Mesothelial cell of epicardium (in vitro differentiated cells): ENCODE measurements at regions not wholly inside any gene's neighbourhood (a gene's known extent, or its start where the extent isn't known, plus 50 kb on each side); places are given as distances from the start of the nearest gene placed in this dataset.

Experiments
- DNase-seq, 2 experiments: peaks; one replicate each; pipeline ENCODE4 v3.0.0; 2021; ENCODE audit warnings: low spot score in 2 of 2; ENCODE audit not compliant: unreplicated experiment in 2 of 2
- H3K27ac Mint-ChIP-seq: 2 replicates; pipeline ENCODE4 v1.8.0; 2021; ENCODE audit warnings: mixed read lengths
- H3K27me3 Mint-ChIP-seq: 2 replicates; pipeline ENCODE4 v1.8.0; 2021; ENCODE audit warnings: low read depth, mixed read lengths
- H3K36me3 Mint-ChIP-seq: 2 replicates; pipeline ENCODE4 v1.8.0; 2021; ENCODE audit warnings: mixed read lengths
- H3K4me1 Mint-ChIP-seq: 2 replicates; pipeline ENCODE4 v1.8.0; 2021; ENCODE audit warnings: mixed read lengths
- H3K4me3 Mint-ChIP-seq: 2 replicates; pipeline ENCODE4 v1.8.0; 2021; ENCODE audit warnings: mild to moderate bottlenecking, moderate library complexity, mixed read lengths
- H3K9me3 Mint-ChIP-seq: 2 replicates; pipeline ENCODE4 v1.8.0; 2021; ENCODE audit warnings: mixed read lengths
- CTCF ChIP-seq: fragments of 200-600 bp; sonication (generic); IDR thresholded peaks from one replicate; pipeline ENCODE4 v1.5.0; 2021; ENCODE audit warnings: antibody characterized with exemption; ENCODE audit not compliant: unreplicated experiment

- no peak for DNase-seq
- no peak overlapping the region for H3K4me3 Mint-ChIP-seq
- no peaks in the 10 kb centered on the region for H3K4me1 Mint-ChIP-seq
- no peak overlapping the region for H3K27ac Mint-ChIP-seq
- H3K9me3 Mint-ChIP-seq, result peaks cover 8% of the 10 kb centered on the region
- TF ChIP-seq CTCF, result no peak
- H3K36me3 Mint-ChIP-seq, result no peaks in the 10 kb centered on the region
- H3K27me3 Mint-ChIP-seq, result no peaks in the 10 kb centered on the region
Measured at GRCh38 chr1:95631695-95632094, 397.7 kb downstream of the RWDD3 start.

- no peaks in the 10 kb centered on the region for H3K9me3 Mint-ChIP-seq
- H3K27me3 Mint-ChIP-seq, result no peaks in the 10 kb centered on the region
- H3K4me3 Mint-ChIP-seq, result no peak overlapping the region
- DNase-seq, result no peak
- H3K27ac Mint-ChIP-seq, result no peak overlapping the region
- no peak for TF ChIP-seq CTCF
- H3K36me3 Mint-ChIP-seq, result no peaks in the 10 kb centered on the region
- H3K4me1 Mint-ChIP-seq, result peaks cover 1% of the 10 kb centered on the region
Measured at GRCh38 chr1:95635811-95636210, 401.8 kb downstream of the RWDD3 start.

GRCh38 chr1:95636897-95637296 is 402.9 kb downstream of the RWDD3 start:
- Mint-ChIP-seq H3K4me3 (no peak overlapping the region), H3K9me3 (no peaks in the 10 kb centered on the region), H3K36me3 (no peaks in the 10 kb centered on the region), H3K27me3 (no peaks in the 10 kb centered on the region), H3K4me1 (peaks cover 4% of the 10 kb centered on the region), H3K27ac (no peak overlapping the region)
- TF ChIP-seq CTCF, result no peak
- no peak for DNase-seq

GRCh38 chr1:95640746-95641145 is 406.7 kb downstream of the RWDD3 start:
- peaks cover 10% of the 10 kb centered on the region for H3K9me3 Mint-ChIP-seq
- peaks cover 4% of the 10 kb centered on the region for H3K4me1 Mint-ChIP-seq
- H3K36me3 Mint-ChIP-seq, result no peaks in the 10 kb centered on the region
- H3K27me3 Mint-ChIP-seq, result no peaks in the 10 kb centered on the region
- no peak overlapping the region for H3K4me3 Mint-ChIP-seq
- no peak for DNase-seq
- H3K27ac Mint-ChIP-seq, result no peak overlapping the region
- no peak for TF ChIP-seq CTCF

- Mint-ChIP-seq H3K4me3 (no peak overlapping the region), H3K27me3 (no peaks in the 10 kb centered on the region), H3K36me3 (no peaks in the 10 kb centered on the region), H3K4me1 (peaks cover 4% of the 10 kb centered on the region), H3K27ac (no peak overlapping the region), H3K9me3 (peaks cover 10% of the 10 kb centered on the region)
- no peak for DNase-seq
- no peak for TF ChIP-seq CTCF
Measured at GRCh38 chr1:95641386-95641785, 407.4 kb downstream of the RWDD3 start.

- Mint-ChIP-seq H3K9me3 (peaks cover 16% of the 10 kb centered on the region), H3K4me1 (peaks cover 4% of the 10 kb centered on the region), H3K36me3 (no peaks in the 10 kb centered on the region), H3K4me3 (no peak overlapping the region), H3K27ac (no peak overlapping the region), H3K27me3 (no peaks in the 10 kb centered on the region)
- no peak for DNase-seq
- TF ChIP-seq CTCF, result no peak
Measured at GRCh38 chr1:95642035-95642434, 408.0 kb downstream of the RWDD3 start.
